ENCODE measurements at regions not wholly inside any gene's neighbourhood (a gene's known extent, or its start where the extent isn't known, plus 50 kb on each side); places are given as distances from the start of the nearest gene placed in this dataset.

- DNase-seq (no peak), ATAC-seq (ENCODE audit: low read depth) (no peak)
- WGBS, 2 experiments (ENCODE audit: extremely low coverage in 2 of 2, insufficient read length in 1 of 2) = no CpG with 5 or more reads among the region's 44 CpGs
- Histone ChIP-seq H3K27ac (ENCODE audit: insufficient read depth, low read length) (no peak overlapping the region), H4K91ac (ENCODE audit: insufficient read depth, low read depth, low read length) (no peak overlapping the region), H3K4me2 (ENCODE audit: low read depth, low read length) (no peak overlapping the region), H3K4me3 (ENCODE audit: insufficient read depth, low read depth, low read length) (no peak overlapping the region), H4K20me1 (ENCODE audit: insufficient read depth, low read length) (no peaks in the 10 kb centered on the region), H3K14ac (replicated peaks; ENCODE audit: low read depth, low read length) (no peak overlapping the region), H3K79me1 (ENCODE audit: low read depth in 1 of 2, low read length in 2 of 2) (no peaks in the 10 kb centered on the region), H2BK20ac (ENCODE audit: low read depth, low read length) (no peak overlapping the region), H2BK15ac (ENCODE audit: low read depth, low read length) (no peak overlapping the region), H3K9ac (ENCODE audit: low read depth, low read length) (no peak overlapping the region), H3K56ac (ENCODE audit: extremely low read depth, insufficient read depth, low read length) (no peak overlapping the region), H2AFZ (replicated peaks; ENCODE audit: low read length, poor library complexity) (no peak overlapping the region), H3K18ac (ENCODE audit: low read depth, low read length) (no peak overlapping the region), H3K23ac (ENCODE audit: low read depth, low read length) (no peak overlapping the region), H2AK5ac (ENCODE audit: low read depth, low read length) (no peak overlapping the region), H3K27me3 (ENCODE audit: control insufficient read depth, insufficient read depth, low read length) (no peaks in the 10 kb centered on the region), H3K9me3 (ENCODE audit: control insufficient read depth, insufficient read depth, low read length) (no peaks in the 10 kb centered on the region), H4K8ac (ENCODE audit: low read depth in 2 of 2, low read length in 2 of 2) (no peak overlapping the region), H3K36me3 (ENCODE audit: control insufficient read depth, insufficient read depth, low read length) (no peaks in the 10 kb centered on the region), H3K4me1 (ENCODE audit: control insufficient read depth, insufficient read depth, low read length) (no peaks in the 10 kb centered on the region), H3K4ac (ENCODE audit: low read depth, low read length) (no peak overlapping the region), H2BK5ac (ENCODE audit: low read depth, low read length, poor library complexity, severe bottlenecking) (no peak overlapping the region), H2AK9ac (replicated peaks; ENCODE audit: low read depth, low read length, poor library complexity) (no peak overlapping the region), H2BK120ac (ENCODE audit: low read depth, low read length) (no peak overlapping the region), H3K9me1 (ENCODE audit: insufficient read depth, low read length) (no peaks in the 10 kb centered on the region), H4K5ac (ENCODE audit: low read depth, low read length) (no peak overlapping the region)
- intact Hi-C loops (cut with micrococcal nuclease) = no loop called here
- in situ Hi-C loops (cut with MboI; ENCODE audit: low sequenced_read_pairs) = no loop called here
- BruUV-seq (replicated peaks) = no TSS peak
- POLR2A ChIA-PET (ENCODE audit: unreplicated experiment) = no interaction called here
- dilution Hi-C loops (cut with HindIII; ENCODE audit: low sequenced_read_pairs, unreplicated experiment) = no loop called here
- TF ChIP-seq USF2 (IDR thresholded peaks at IDR 0.05; ENCODE audit: low read depth, low read length) (no peak), CHD1 (IDR thresholded peaks at IDR 0.05; ENCODE audit: low read depth, low read length) (no peak), POLR2A (IDR thresholded peaks at IDR 0.05; ENCODE audit: low read depth, low read length) (no peak), MAFK (IDR thresholded peaks at IDR 0.05; ENCODE audit: low read depth, low read length) (no peak), NFE2L2 (IDR thresholded peaks at IDR 0.05; ENCODE audit: low read depth, low read length) (no peak), CEBPB (IDR thresholded peaks at IDR 0.05; ENCODE audit: low read depth, low read length) (no peak), RAD21 (IDR thresholded peaks at IDR 0.05; ENCODE audit: low read length) (no peak), FOS (IDR thresholded peaks at IDR 0.05; ENCODE audit: low read depth, low read length) (no peak), BHLHE40 (IDR thresholded peaks at IDR 0.05; ENCODE audit: low read depth, low read length) (no peak)
- TF ChIP-seq, protein P1, sequence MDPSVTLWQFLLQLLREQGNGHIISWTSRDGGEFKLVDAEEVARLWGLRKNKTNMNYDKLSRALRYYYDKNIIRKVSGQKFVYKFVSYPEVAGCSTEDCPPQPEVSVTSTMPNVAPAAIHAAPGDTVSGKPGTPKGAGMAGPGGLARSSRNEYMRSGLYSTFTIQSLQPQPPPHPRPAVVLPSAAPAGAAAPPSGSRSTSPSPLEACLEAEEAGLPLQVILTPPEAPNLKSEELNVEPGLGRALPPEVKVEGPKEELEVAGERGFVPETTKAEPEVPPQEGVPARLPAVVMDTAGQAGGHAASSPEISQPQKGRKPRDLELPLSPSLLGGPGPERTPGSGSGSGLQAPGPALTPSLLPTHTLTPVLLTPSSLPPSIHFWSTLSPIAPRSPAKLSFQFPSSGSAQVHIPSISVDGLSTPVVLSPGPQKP (IDR thresholded peaks at IDR 0.05; ENCODE audit: borderline replicate concordance, low read depth, low read length) = no peak
- TF ChIP-seq, protein P2, sequence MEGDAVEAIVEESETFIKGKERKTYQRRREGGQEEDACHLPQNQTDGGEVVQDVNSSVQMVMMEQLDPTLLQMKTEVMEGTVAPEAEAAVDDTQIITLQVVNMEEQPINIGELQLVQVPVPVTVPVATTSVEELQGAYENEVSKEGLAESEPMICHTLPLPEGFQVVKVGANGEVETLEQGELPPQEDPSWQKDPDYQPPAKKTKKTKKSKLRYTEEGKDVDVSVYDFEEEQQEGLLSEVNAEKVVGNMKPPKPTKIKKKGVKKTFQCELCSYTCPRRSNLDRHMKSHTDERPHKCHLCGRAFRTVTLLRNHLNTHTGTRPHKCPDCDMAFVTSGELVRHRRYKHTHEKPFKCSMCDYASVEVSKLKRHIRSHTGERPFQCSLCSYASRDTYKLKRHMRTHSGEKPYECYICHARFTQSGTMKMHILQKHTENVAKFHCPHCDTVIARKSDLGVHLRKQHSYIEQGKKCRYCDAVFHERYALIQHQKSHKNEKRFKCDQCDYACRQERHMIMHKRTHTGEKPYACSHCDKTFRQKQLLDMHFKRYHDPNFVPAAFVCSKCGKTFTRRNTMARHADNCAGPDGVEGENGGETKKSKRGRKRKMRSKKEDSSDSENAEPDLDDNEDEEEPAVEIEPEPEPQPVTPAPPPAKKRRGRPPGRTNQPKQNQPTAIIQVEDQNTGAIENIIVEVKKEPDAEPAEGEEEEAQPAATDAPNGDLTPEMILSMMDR (conservative IDR thresholded peaks at IDR 0.05; ENCODE audit: low read depth, low read length) = no peak
- CTCF ChIA-PET = no interaction called here
Observed at GRCh38 chr13:63840551-63841421, 2425.1 kb upstream of the PCDH20 start.
